ENCODE measurements at regions not wholly inside any gene's neighbourhood (a gene's known extent, or its start where the extent isn't known, plus 50 kb on each side); places are given as distances from the start of the nearest gene placed in this dataset.

DNA sequence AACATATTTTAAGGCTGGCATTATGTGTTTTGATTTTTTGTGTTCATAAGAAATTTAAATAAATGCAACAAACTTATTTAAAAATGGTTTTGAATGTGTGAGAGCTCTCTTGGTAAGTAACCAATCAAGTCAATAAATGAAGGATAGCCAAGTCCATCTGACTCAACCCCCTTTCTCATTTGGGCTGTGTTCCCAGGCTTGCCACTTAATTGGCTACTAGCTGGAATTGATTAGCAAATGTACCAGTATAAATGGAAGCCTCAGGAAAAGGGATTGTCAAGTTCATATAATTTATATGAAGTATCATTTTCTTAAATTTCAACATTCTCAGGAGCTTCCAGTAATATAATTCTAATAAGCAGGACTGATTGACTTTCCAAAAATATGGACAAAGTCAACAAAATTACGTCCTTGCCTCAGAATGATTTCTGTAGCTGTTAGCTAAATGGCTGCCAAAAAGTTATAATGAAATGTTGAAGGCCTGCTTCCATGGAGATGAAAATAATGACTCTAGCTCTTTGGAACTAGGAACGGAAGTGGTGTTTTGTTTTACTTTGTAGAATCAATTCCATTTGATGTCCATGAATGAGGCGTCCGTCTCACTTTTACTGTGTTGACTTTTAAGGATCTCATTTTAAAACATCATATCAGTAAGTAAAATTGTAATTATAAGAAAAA, 614.9 kb downstream of the CDH26 start:
- TF ChIP-seq, protein P1, sequence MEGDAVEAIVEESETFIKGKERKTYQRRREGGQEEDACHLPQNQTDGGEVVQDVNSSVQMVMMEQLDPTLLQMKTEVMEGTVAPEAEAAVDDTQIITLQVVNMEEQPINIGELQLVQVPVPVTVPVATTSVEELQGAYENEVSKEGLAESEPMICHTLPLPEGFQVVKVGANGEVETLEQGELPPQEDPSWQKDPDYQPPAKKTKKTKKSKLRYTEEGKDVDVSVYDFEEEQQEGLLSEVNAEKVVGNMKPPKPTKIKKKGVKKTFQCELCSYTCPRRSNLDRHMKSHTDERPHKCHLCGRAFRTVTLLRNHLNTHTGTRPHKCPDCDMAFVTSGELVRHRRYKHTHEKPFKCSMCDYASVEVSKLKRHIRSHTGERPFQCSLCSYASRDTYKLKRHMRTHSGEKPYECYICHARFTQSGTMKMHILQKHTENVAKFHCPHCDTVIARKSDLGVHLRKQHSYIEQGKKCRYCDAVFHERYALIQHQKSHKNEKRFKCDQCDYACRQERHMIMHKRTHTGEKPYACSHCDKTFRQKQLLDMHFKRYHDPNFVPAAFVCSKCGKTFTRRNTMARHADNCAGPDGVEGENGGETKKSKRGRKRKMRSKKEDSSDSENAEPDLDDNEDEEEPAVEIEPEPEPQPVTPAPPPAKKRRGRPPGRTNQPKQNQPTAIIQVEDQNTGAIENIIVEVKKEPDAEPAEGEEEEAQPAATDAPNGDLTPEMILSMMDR (IDR thresholded peaks at IDR 0.05): no peak
- DNase-seq (ENCODE audit: low spot score): no peak
- no peak for ATAC-seq (ENCODE audit: low FRiP score)

DNA sequence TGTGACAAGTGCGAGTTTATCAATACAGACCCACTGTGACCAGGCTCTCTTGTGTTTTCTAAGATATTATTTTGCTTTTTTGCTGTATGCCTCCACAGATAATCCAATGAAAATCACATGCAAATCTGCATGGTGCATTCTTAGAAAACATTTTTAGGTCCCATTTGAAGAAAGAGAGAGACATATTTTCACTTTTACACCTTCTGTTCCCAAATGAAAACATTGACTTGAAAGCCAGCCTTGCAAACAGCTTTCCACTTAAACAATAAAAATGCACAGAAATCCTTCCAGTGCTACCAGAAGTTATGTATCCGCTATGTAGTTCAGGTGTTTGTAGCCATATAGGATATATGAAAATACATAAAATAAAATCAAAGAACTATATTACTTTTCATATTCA, 618.0 kb downstream of the CDH26 start:
- no peak for DNase-seq (ENCODE audit: low spot score)
- TF ChIP-seq, protein P1 (IDR thresholded peaks at IDR 0.05): no peak
- ATAC-seq (ENCODE audit: low FRiP score): no peak

DNA sequence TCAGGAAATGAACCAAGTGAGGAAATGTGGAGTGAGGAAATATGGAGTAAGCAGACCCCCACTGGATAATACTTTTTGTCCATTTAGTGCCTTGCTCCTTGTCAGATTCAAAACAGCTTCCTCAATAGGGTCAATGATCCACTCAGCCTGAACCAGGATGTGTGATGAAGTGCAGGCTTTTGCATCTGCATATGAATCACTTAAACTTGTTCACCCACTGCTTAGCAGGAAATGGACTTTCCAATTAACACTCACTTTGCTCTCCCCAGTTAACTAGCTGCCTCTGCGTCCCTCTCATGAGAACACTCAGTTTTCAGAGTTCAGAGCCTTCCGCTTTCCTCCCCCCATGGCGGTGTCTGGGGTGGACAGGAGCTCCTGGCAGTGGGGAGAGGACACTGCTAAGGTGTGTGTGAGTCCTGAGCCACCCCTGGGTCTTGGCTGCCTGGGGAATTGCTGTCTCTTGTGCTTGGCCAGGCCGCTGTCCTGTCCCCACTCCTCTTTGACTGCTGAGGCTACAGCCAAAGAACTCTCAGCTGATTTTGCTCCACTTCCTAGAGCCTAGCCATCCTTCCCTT, 621.8 kb downstream of the CDH26 start:
- no peak for DNase-seq (ENCODE audit: low spot score)
- TF ChIP-seq, protein P1 (IDR thresholded peaks at IDR 0.05): no peak
- no peak for ATAC-seq (ENCODE audit: low FRiP score)

DNA sequence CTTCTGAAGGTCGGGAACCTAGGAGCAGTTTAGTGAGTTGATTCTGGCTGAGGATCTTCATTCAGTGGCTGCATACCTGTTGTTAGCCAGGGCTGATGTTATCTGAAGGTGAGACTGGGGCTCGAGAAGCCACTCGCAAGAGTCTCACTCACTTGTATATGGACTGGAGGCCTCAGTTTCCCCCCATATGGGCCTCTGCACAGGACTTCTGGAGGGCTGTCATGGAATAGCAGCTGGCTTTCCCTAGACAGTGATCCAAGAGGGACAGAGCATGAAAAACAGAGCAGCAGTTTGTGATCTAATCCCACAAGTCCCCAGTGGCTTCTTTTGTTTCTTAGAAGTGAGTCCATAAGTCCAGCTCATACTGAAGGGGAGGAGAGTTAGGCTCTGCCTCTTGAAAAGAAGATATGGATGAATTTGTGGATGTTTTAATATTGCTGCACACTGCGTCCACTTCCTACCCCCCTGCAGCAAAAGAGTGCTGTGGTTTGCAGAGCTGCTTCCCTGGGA, 623.4 kb downstream of the CDH26 start:
- ATAC-seq (ENCODE audit: low FRiP score) (no peak), DNase-seq (ENCODE audit: low spot score) (no peak)
- TF ChIP-seq, protein P1 (IDR thresholded peaks at IDR 0.05): no peak

DNA sequence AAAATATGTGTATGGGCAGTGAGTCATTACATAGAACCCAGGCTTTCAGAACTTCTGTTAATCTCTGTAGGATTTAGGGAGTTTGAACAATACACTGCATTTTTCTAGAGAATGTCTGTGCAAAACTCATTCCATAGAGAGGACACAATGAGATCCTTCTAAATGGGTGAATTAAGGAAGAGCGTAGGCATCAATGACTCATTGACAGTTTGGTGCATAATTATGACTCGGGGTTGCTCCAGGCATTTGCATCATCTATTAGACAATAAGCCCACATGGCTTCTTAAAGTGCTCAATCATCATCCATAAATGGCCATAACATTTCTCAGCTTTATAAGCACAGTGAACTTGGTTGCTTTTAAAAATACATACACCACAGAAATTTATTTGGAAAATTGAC, 625.5 kb downstream of the CDH26 start:
- ATAC-seq (ENCODE audit: low FRiP score): no peak
- no peak for DNase-seq (ENCODE audit: low spot score)
- TF ChIP-seq, protein P1 (IDR thresholded peaks at IDR 0.05): no peak

DNA sequence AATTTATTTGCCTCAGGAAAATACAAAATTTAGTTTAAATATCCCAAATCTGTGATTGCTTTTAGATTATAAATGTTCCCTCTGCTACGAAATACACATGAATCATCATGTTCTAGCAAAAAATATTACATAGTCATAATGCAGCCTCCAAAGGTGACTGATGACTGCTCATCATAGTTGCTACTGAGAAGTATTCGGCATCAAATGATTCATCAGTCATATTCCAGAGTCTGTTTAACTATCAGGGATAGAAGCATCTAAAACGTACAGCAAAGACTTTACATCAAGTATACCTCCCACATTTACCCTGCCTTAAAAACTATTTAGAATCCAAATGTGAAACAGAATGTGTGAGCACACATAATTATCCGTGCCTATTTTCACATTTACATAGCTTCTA, 626.0 kb downstream of the CDH26 start:
- DNase-seq (ENCODE audit: low spot score) (no peak), ATAC-seq (ENCODE audit: low FRiP score) (no peak)
- TF ChIP-seq, protein P1 (IDR thresholded peaks at IDR 0.05): no peak

DNA sequence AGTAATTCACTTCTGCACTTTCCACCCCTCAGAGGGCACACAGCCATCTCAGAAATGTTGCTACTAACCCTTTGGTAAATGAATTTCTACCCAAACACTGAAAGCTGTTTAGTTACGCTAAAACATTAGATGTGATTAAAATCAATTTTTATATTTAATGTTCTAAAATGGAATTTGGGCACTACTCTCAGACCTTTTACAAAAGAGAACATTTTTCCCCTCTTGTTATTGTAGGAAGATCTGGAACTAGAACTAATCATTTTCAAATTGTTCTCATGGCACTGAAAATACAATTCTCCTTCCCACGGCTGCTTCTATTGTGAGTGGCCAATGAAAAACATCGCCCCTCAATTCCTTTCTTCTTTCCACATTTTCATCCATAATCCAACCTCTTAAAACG, 627.4 kb downstream of the CDH26 start:
- ATAC-seq (ENCODE audit: low FRiP score) (no peak), DNase-seq (ENCODE audit: low spot score) (no peak)
- TF ChIP-seq, protein P1 (IDR thresholded peaks at IDR 0.05): no peak
